Astrocyte (in vitro differentiated cells and primary cell): ENCODE measurements at regions not wholly inside any gene's neighbourhood (a gene's known extent, or its start where the extent isn't known, plus 50 kb on each side); places are given as distances from the start of the nearest gene placed in this dataset.

Experiments
- DNase-seq: peaks from one replicate; pipeline ENCODE4 v3.0.0-alpha.2; 2010; ENCODE audit warnings: low read depth
- FAIRE-seq: peaks from 2 replicates; lab custom pipeline; 2011; peaks lifted over from hg19 to GRCh38; lab: Jason Lieb, UNC
- H2AFZ ChIP-seq: 2 replicates; pipeline ENCODE4 v1.6.0; 2012; ENCODE audit warnings: low read depth, low read length, inconsistent platforms
- H3K27ac ChIP-seq: 2 replicates; pipeline ENCODE4 v1.5.1; 2011; ENCODE audit warnings: low read depth, low read length, inconsistent platforms
- H3K27me3 ChIP-seq: 2 replicates; pipeline ENCODE4 v1.6.0; 2011; ENCODE audit warnings: low read length, inconsistent platforms; ENCODE audit not compliant: insufficient read depth
- H3K36me3 ChIP-seq: 2 replicates; pipeline ENCODE4 v1.5.1; 2011; ENCODE audit warnings: low read length, inconsistent platforms; ENCODE audit not compliant: insufficient read depth
- H3K4me1 ChIP-seq: 2 replicates; pipeline ENCODE4 v1.5.1; 2011; ENCODE audit warnings: low read length, inconsistent platforms; ENCODE audit not compliant: insufficient read depth
- H3K4me2 ChIP-seq: 2 replicates; pipeline ENCODE4 v1.6.0; 2012; ENCODE audit warnings: low read length, inconsistent platforms
- H3K4me3 ChIP-seq: 2 replicates; pipeline ENCODE4 v1.5.1; 2011; ENCODE audit warnings: low read depth, mild to moderate bottlenecking, low read length, inconsistent platforms; ENCODE audit not compliant: insufficient read depth
- H3K79me2 ChIP-seq: 2 replicates; pipeline ENCODE4 v1.6.0; 2012; ENCODE audit warnings: mild to moderate bottlenecking, low read length, inconsistent platforms; ENCODE audit not compliant: insufficient read depth
- H3K9ac ChIP-seq: 2 replicates; pipeline ENCODE4 v1.6.0; 2012; ENCODE audit warnings: mild to moderate bottlenecking, low read length, inconsistent platforms
- H3K9me3 ChIP-seq: 2 replicates; pipeline ENCODE4 v1.5.1; 2012; ENCODE audit warnings: low read depth, mild to moderate bottlenecking, low read length, inconsistent platforms; ENCODE audit not compliant: insufficient read depth
- H4K20me1 ChIP-seq: 2 replicates; pipeline ENCODE4 v1.6.0; 2012; ENCODE audit warnings: low read length, inconsistent platforms; ENCODE audit not compliant: insufficient read depth
- H3K27ac Mint-ChIP-seq: one replicate; pipeline ENCODE4 v1.8.0; 2021; ENCODE audit warnings: mild to moderate bottlenecking, mixed read lengths; ENCODE audit not compliant: unreplicated experiment
- H3K27me3 Mint-ChIP-seq: one replicate; pipeline ENCODE4 v1.8.0; 2021; ENCODE audit warnings: low read depth, mixed read lengths; ENCODE audit not compliant: unreplicated experiment
- H3K36me3 Mint-ChIP-seq: one replicate; pipeline ENCODE4 v1.8.0; 2021; ENCODE audit warnings: low read depth, mixed read lengths; ENCODE audit not compliant: unreplicated experiment
- H3K4me1 Mint-ChIP-seq: one replicate; pipeline ENCODE4 v1.8.0; 2021; ENCODE audit warnings: low read depth, mixed read lengths; ENCODE audit not compliant: unreplicated experiment
- H3K4me3 Mint-ChIP-seq: one replicate; pipeline ENCODE4 v1.8.0; 2021; ENCODE audit warnings: mild to moderate bottlenecking, moderate library complexity, mixed read lengths; ENCODE audit not compliant: unreplicated experiment
- H3K9me3 Mint-ChIP-seq: one replicate; pipeline ENCODE4 v1.8.0; 2021; ENCODE audit warnings: mild to moderate bottlenecking, mixed read lengths; ENCODE audit not compliant: unreplicated experiment
- EZH2 ChIP-seq: IDR thresholded peaks from 2 replicates; pipeline ENCODE4 v1.6.1; 2012; ENCODE audit warnings: mild to moderate bottlenecking, low read length, inconsistent platforms; ENCODE audit not compliant: insufficient read depth
- TF ChIP-seq, protein P1 (sequence below): IDR thresholded peaks from 2 replicates; pipeline ENCODE4 v1.5.1; 2011; ENCODE audit warnings: low read depth, mild to moderate bottlenecking, inconsistent platforms, low read length, moderate library complexity; ENCODE audit not compliant: insufficient read depth

DNA sequence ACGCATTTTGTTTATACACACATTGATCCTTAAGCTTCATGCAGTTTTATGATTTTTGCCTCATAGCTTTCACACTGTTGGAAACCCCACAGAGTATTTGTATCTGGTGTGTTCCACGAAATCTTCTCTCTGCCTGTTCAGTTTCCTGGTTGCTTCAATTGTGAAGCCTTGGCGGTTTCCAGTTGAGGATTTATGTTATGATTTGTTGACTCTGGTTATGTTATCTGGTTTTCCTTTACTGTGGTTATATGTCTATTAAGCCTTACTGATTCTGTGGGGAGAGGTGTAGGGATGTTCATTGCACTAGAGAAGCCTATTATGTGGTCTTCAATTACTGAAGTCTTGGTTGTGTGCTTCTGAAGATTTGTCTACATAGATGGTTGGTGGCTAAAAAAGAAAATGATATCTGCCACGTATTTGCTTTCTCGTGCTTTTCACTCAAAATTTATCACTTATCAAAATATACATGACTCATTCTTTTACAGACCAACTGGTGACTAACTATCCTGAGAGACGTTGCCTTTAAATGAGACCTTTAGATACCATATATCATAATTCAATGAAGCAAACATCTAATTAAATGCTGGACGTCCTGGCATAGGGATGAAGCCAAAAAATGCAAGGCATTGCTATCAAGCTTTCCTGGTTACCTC lies 488.0 kb upstream of the B3GALT2 start:
- Mint-ChIP-seq H3K27ac (no peak overlapping the region), H3K27me3 (no peaks in the 10 kb centered on the region), H3K36me3 (no peaks in the 10 kb centered on the region), H3K9me3 (no peaks in the 10 kb centered on the region), H3K4me1 (peaks cover 7% of the 10 kb centered on the region), H3K4me3 (no peak overlapping the region)
- peak; percentile 49 for DNase-seq
- Histone ChIP-seq H3K9ac (no peak overlapping the region), H3K4me2 (peak overlapping the region; percentile 28), H4K20me1 (no peaks in the 10 kb centered on the region), H3K79me2 (no peaks in the 10 kb centered on the region), H3K4me3 (no peak overlapping the region), H2AFZ (no peak overlapping the region), H3K27ac (peak overlapping the region; percentile 55), H3K36me3 (no peaks in the 10 kb centered on the region), H3K4me1 (peaks cover 11% of the 10 kb centered on the region), H3K9me3 (no peaks in the 10 kb centered on the region), H3K27me3 (no peaks in the 10 kb centered on the region)
- no peak for FAIRE-seq
- TF ChIP-seq EZH2: no peak
- TF ChIP-seq, protein P1, sequence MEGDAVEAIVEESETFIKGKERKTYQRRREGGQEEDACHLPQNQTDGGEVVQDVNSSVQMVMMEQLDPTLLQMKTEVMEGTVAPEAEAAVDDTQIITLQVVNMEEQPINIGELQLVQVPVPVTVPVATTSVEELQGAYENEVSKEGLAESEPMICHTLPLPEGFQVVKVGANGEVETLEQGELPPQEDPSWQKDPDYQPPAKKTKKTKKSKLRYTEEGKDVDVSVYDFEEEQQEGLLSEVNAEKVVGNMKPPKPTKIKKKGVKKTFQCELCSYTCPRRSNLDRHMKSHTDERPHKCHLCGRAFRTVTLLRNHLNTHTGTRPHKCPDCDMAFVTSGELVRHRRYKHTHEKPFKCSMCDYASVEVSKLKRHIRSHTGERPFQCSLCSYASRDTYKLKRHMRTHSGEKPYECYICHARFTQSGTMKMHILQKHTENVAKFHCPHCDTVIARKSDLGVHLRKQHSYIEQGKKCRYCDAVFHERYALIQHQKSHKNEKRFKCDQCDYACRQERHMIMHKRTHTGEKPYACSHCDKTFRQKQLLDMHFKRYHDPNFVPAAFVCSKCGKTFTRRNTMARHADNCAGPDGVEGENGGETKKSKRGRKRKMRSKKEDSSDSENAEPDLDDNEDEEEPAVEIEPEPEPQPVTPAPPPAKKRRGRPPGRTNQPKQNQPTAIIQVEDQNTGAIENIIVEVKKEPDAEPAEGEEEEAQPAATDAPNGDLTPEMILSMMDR: no peak

DNA sequence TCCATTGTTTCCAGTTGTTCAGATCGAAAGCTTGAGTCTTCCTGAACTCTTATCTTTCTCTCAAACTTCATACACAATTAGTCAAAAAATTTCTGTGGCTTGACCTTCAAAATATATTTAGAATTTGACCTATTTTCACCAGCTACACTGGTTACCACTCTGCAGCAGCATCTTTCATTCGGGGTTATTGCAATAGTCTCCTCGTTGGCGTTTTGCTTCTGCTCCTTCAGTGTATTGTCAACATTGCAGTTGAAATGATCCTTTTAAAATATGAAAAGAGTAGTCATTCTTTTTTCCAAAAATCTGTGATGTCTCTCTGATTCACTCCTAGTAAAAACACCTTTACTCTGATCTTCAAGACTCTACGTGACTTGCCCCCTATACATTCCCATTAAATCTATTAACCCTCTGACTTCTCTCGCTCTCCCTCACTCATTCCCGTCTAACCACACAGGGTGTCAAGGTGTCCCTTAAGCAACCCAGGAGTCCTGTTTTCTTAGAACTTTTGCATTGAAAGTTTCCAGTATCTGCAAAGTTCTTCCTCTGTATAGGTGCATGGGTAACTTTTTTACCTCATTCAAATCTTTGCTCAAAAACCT lies 480.2 kb upstream of the B3GALT2 start:
- Histone ChIP-seq H3K36me3 (no peaks in the 10 kb centered on the region), H3K27ac (no peak overlapping the region), H3K79me2 (no peaks in the 10 kb centered on the region), H3K4me1 (no peaks in the 10 kb centered on the region), H3K27me3 (no peaks in the 10 kb centered on the region), H4K20me1 (no peaks in the 10 kb centered on the region), H3K9me3 (no peaks in the 10 kb centered on the region), H3K9ac (no peak overlapping the region), H3K4me3 (no peak overlapping the region), H3K4me2 (no peak overlapping the region), H2AFZ (no peak overlapping the region)
- Mint-ChIP-seq H3K4me1 (no peaks in the 10 kb centered on the region), H3K27ac (no peak overlapping the region), H3K36me3 (no peaks in the 10 kb centered on the region), H3K9me3 (no peaks in the 10 kb centered on the region), H3K27me3 (no peaks in the 10 kb centered on the region), H3K4me3 (no peak overlapping the region)
- TF ChIP-seq, protein P1: no peak
- no peak for TF ChIP-seq EZH2
- DNase-seq (no peak), FAIRE-seq (no peak)

DNA sequence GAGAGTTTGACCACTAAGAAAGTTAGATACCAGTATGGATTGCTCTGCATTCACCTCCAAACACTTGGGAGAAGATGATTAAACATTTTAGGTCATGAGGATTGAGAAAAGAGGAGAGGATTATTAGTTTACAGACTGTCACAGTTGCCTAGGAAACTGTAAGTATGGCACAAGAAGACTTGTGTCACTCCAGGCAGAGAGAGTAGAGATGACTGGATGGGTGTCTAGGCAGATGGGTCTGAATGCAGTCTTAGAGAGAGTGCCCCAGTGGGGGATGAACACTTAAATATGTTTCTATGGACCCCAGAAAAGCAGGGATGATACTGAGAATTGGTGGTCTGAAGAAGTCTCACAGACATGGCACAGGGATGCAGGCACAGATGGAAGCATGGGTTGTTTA lies 477.6 kb upstream of the B3GALT2 start:
- H3K9me3 ChIP-seq: no peaks in the 10 kb centered on the region
- Mint-ChIP-seq H3K4me3 (no peak overlapping the region), H3K36me3 (no peaks in the 10 kb centered on the region), H3K4me1 (no peaks in the 10 kb centered on the region), H3K27ac (no peak overlapping the region), H3K27me3 (no peaks in the 10 kb centered on the region), H3K9me3 (no peaks in the 10 kb centered on the region)
- DNase-seq: no peak
- no peaks in the 10 kb centered on the region for H3K79me2 ChIP-seq
- no peaks in the 10 kb centered on the region for H3K4me1 ChIP-seq
- no peak overlapping the region for H3K9ac ChIP-seq
- H3K4me2 ChIP-seq: no peak overlapping the region
- TF ChIP-seq, protein P1: no peak
- no peak for TF ChIP-seq EZH2
- no peaks in the 10 kb centered on the region for H3K36me3 ChIP-seq
- no peak overlapping the region for H3K4me3 ChIP-seq
- no peaks in the 10 kb centered on the region for H3K27me3 ChIP-seq
- H2AFZ ChIP-seq: no peak overlapping the region
- H3K27ac ChIP-seq: no peak overlapping the region
- no peaks in the 10 kb centered on the region for H4K20me1 ChIP-seq
- FAIRE-seq: no peak
